ENCODE measurements at regions not wholly inside any gene's neighbourhood (a gene's known extent, or its start where the extent isn't known, plus 50 kb on each side); places are given as distances from the start of the nearest gene placed in this dataset.

- TF ChIP-seq, protein P1, sequence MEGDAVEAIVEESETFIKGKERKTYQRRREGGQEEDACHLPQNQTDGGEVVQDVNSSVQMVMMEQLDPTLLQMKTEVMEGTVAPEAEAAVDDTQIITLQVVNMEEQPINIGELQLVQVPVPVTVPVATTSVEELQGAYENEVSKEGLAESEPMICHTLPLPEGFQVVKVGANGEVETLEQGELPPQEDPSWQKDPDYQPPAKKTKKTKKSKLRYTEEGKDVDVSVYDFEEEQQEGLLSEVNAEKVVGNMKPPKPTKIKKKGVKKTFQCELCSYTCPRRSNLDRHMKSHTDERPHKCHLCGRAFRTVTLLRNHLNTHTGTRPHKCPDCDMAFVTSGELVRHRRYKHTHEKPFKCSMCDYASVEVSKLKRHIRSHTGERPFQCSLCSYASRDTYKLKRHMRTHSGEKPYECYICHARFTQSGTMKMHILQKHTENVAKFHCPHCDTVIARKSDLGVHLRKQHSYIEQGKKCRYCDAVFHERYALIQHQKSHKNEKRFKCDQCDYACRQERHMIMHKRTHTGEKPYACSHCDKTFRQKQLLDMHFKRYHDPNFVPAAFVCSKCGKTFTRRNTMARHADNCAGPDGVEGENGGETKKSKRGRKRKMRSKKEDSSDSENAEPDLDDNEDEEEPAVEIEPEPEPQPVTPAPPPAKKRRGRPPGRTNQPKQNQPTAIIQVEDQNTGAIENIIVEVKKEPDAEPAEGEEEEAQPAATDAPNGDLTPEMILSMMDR (IDR thresholded peaks at IDR 0.05): no peak
- no peak for TF ChIP-seq POLR2A (IDR thresholded peaks at IDR 0.05)
Measured at GRCh38 chr3:165641569-165642310, 195.5 kb downstream of the BCHE start.
